IPS-NIHi7 (cell line): ENCODE measurements at regions not wholly inside any gene's neighbourhood (a gene's known extent, or its start where the extent isn't known, plus 50 kb on each side); places are given as distances from the start of the nearest gene placed in this dataset.

ENCODE experiments used
- DNase-seq: peaks from one replicate; pipeline ENCODE4 v3.0.0; 2012; ENCODE audit warnings: mixed read lengths; ENCODE audit errors: extremely low spot score

- DNase-seq = no peak
Measured at GRCh38 chr6:160899671-160900430, 91.7 kb upstream of the MAP3K4 start.

GRCh38 chr6:160911949-160912348, 79.6 kb upstream of the MAP3K4 start:
- DNase-seq = no peak

- DNase-seq = no peak
Measured at GRCh38 chr6:160912411-160912810, 79.2 kb upstream of the MAP3K4 start.

GRCh38 chr6:160917572-160917971, 74.0 kb upstream of the MAP3K4 start:
- DNase-seq = no peak

GRCh38 chr6:160919723-160920440, 71.7 kb upstream of the MAP3K4 start:
- DNase-seq = no peak

- no peak for DNase-seq
Measured at GRCh38 chr6:160921095-160921494, 70.5 kb upstream of the MAP3K4 start.

GRCh38 chr6:160926281-160927276, 65.0 kb upstream of the MAP3K4 start:
- no peak for DNase-seq

- no peak for DNase-seq
Measured at GRCh38 chr6:160927416-160927815, 64.2 kb upstream of the MAP3K4 start.

- no peak for DNase-seq
Measured at GRCh38 chr6:160929361-160929760, 62.2 kb upstream of the MAP3K4 start.

GRCh38 chr6:160929831-160930230, 61.7 kb upstream of the MAP3K4 start:
- no peak for DNase-seq

GRCh38 chr6:160930547-160931377, 60.8 kb upstream of the MAP3K4 start:
- peak; percentile 87 for DNase-seq

- peak; percentile 41 for DNase-seq
Measured at GRCh38 chr6:160931378-160932310, 59.9 kb upstream of the MAP3K4 start.

- DNase-seq = peak; percentile 67
Measured at GRCh38 chr6:160933256-160933655, 58.3 kb upstream of the MAP3K4 start.

GRCh38 chr6:160934157-160934556, 57.4 kb upstream of the MAP3K4 start:
- no peak for DNase-seq

GRCh38 chr6:160940197-160940596, 51.4 kb upstream of the MAP3K4 start:
- DNase-seq = no peak
